GM18508 (cell line): ENCODE measurements at regions not wholly inside any gene's neighbourhood (a gene's known extent, or its start where the extent isn't known, plus 50 kb on each side); places are given as distances from the start of the nearest gene placed in this dataset.

ENCODE experiments used
- ATAC-seq: cut with Tn5 transposase; IDR thresholded peaks from one replicate; pipeline ENCODE4 v1.9.1; 2021; ENCODE audit warnings: moderate number of reproducible peaks; ENCODE audit not compliant: insufficient read depth, unreplicated experiment

DNA sequence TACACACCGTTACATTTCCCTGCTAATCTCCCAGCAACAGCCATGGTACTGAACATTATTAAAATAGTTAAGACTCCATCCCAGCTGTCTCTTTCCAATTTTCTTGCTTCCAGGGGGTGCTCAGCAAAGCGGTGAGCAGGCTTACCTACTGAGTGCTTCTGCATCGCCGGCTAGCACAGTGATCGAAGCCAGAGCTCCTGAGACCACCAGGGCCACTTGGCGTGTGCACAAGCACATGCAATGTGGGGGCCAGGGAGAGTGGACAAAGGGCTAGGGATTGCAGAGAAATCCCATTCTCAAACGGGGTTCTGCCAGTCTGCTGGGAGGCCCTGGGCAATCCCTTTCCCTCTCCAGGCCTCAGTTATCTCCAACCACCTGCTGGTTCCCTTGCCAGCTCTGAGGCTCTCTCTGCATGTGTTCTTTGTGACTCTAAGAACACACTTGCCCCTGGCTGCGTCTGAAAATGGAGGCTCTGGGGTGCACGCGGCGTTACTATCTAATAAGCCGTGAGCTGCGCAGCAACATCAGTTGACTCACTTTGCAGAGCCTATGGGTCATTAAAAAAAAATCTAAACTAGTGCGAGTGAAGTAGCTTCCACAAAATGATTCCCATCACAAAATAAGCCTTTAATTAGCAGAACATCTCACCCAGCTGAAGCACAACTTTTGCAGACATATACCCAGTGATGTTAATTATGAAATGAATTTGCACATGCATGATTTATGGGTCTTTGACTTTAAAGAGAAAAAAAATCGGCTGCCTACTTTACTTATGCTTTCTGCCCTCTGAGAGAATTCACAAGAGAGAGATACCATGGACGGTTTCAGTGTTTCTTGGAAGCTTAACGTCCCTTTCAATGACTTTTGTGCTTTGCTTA lies 271.5 kb downstream of the TLE3 start:
- no peak for ATAC-seq

DNA sequence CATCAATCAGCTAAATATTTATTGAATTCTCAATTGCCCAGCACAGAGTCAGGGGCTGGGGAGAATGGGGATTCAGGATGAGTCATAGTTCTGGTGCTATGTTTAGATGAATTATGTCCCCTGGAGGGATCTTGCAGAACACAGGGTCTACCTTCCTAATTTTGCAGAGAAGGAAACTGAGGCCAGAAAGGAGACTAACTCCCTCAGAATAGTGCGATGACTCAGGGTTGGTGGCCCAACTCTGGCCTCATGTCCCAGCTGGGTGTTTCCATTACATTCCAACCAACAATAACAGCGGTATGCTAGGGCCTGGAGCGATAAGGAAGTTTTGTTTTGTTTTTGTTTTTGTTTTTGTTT lies 270.9 kb downstream of the TLE3 start:
- no peak for ATAC-seq

DNA sequence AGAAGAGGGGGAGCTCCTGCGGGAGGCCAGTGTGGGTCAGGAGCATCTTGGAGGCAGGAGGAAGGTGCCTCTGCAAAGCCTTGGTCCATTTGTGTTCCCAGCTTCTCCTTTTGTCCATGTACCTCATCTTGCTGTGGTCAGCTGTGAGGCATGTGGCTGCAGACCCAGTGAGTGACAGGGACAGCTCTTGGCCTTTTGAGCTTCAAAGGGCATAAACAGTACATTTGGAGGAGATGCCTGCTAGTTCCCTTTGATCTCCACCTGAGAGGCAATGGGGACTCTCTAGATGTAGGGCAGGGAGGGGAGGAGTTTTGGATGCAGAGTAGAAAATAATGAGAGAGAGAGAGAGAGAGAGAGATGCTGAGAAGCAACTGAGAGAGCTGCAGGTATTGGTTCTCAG lies 270.0 kb downstream of the TLE3 start:
- no peak for ATAC-seq

DNA sequence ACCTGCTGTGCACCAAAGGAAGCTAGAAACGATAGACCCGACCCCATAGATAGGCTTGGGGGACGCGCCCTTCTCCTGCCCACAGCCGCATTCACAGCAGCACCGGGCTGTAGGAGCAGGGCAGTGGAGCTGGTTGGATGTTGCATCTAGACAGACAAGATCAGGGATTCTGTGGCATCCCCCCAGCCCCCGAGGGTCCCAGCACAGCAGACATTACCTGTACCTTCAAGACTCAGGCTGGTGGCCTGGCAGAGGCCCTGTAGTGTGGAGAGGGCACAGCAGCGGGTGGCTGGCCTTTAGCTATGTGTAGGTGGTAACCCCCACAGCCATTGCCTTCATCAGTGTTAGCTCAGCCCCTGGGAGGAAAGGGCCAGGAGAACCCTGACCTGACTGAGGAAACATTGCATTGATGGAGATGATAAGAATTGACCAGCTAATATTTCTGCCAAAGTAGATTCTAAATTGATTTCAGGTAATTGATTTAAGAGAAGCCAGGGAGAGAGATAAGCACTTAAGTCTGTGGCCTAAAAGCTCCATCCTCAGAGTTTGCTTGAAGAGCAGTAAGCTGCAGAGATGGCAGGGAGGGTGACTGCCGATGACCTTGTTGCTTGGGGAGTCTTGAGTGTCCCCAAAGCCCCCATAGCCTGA lies 269.4 kb downstream of the TLE3 start:
- ATAC-seq: no peak

DNA sequence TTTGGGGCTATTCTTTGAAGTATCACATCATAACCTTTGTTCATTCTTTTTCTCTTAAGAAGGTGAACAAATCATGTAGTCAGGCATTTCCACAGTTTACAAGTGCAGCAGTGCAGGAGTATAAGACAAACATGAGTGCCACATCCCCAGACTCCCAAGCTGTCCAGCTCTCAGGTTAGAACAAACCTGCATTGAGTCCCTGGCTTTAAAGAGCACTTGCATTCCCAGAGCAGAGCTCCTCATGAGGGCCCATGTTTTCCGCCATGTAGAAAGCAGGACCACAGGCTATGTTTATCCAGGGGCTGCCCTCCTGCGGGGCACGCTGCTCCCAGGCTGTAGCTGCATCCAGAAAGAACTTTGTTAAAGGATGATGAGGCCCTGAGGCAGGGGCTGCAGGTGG lies 267.7 kb downstream of the TLE3 start:
- ATAC-seq: no peak

DNA sequence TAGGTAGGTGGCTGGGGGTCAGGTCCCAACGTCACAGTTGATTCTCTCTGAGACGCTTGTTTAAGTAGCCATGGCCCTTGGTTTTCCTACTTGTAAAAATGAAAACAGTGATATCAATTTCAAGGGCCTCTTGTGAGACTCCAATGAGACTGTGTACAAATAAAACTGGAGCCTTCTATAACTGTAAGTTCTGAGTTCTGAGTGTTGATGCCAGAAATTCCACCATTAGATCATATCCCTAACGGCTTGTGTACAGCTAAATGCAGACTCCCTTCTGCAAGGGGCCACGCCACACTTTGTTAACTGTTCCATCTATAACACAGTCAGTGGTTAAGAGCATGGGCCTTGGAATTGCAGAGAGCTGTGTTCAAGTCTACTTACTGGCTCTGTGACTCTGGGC lies 267.3 kb downstream of the TLE3 start:
- ATAC-seq: no peak

DNA sequence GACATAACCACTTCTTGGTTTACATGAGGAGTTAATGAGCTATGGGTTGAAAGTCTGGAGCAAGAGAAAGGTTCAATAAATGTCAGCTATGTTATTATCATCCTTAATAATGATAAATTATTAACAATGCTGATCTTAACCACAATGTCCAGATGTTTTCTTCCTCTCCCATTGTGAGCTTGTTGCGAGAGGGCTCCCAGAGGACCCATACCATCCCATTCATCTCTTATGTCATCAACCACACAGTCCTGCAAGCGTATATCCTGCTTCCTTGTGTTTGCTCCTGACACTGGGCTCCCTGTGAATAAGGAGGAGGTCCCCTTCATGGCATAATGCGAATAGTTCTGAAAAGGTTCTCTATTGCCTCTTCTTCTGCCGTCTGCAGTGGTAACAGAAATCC lies 266.8 kb downstream of the TLE3 start:
- no peak for ATAC-seq

DNA sequence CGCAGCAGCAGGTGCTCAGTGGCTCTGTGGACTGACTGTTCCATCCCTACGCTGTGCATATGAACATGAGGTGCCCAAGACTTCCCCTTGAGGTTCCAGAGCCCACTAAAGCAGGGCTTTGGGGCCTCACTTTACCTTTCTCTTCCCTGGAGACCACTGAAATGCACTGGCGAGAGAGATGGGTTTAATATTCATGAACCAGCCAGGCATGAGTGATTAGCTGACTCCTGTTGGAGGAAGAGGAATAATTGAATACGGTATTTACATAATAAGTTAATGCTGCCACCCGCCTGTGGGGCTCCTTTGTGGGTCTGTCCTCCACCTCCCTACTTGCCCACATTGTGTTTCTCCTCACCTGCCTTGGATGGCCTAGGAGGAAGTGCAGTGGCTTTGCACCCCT lies 263.4 kb downstream of the TLE3 start:
- no peak for ATAC-seq

DNA sequence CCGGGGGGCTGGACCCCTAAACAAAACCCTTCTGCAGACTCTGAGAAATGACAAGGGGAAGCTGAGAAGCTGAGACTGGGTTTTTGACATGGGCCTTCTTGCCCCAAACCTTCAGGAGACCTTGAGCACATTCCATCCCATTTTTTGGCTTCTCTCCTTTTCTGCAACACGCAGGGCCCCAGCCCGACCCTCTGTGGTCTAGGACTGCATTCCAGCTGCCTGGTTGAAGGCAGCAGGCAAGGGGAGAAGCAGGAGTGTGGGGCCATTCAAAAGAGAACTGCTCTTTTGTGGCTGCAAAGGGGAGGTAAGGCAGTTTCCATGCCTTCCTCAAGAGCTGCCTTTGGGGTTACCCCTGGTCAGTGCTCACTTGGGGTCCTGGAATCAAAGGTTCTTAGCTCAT lies 263.0 kb downstream of the TLE3 start:
- no peak for ATAC-seq

DNA sequence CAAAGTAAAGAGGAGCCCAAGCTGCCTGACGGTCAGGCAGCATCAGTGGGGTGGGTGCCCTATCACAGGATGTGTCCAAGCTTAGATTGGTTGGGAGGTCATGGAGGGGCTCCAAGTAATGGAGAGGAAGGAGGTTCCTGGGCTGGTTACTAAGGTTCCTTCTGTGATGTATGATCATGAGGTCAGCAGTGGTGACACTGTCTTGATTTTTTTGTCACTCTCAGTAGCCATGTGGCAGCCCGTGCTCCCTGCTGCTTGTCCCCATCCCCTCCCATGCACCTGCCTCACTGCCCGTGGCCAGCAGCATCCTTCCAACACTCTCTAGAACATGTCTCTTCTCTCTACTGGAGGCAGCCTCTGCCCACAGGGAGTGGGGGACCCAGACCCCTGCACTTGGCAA lies 261.7 kb downstream of the TLE3 start:
- ATAC-seq: no peak

DNA sequence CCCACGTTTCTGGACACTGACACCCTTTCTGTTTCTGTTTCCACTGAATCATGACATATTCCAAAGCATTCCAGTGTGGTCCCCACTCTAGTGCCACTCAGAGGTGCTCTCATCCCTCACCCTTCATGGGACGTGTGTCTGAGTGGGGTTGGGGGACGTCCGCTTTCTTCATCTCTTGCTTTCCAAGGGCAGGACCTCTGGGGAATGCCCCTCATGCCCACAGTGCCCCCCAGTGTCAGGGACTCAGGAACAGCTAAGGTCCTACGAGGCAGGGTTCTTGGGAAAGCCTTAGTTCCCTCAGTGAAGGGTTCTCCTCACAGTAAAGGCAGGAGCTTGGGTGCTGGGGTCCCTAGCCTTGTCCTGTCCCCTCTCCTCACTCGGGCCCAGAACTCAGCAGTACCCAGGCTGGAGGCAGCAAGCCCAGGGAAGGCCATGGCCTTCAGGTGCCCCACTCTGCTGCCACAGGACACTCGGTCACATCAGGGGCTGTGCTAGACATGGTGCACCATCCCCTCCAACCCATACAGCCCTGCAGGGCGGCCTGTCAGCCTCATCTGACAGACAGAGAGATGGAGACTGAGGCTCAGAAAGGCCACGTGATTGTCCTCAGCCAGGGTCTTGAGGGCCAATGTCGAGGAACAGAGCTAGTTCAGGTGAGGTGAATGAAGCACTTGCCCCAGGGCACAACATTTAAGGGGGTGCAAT lies 261.0 kb downstream of the TLE3 start:
- ATAC-seq: no peak

DNA sequence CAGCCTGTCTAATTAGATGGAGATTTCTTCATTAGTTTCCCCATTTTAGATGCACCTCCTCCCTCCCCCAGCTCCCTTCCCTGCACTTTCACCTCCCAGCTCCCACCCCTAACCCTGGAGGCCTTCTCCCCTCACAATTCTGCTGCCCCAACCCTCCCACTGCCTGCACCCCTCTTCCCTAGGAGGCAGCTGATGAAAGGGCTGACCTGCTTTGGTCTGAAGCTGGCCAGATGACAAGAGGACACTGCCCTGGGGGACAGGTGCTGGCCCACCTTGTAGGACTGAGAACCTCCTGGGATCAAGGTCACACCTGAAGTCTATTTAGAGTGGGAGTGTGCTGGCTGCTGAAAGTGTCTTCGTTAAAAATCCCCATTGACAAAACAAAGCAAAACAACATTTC lies 259.4 kb downstream of the TLE3 start:
- no peak for ATAC-seq

DNA sequence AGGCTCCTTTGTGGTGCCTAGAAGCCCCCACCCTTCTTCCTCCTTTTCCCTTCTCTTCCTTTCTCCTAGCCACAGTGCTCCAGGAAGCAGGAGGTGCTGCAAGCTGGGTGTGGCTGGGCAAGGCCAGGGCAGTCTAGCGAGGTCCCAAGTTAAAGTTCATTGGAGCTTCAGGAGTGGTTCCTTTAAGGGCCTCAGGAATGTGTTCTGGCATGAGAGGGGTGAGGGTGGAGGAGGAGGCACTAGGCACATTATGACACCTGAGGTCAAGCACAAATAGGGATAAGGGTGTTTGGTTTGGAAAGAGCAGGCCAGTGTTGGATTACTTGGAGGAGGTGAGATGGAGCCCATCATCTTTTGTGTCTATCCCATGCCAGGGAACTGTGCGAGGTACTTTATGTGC lies 258.7 kb downstream of the TLE3 start:
- no peak for ATAC-seq

DNA sequence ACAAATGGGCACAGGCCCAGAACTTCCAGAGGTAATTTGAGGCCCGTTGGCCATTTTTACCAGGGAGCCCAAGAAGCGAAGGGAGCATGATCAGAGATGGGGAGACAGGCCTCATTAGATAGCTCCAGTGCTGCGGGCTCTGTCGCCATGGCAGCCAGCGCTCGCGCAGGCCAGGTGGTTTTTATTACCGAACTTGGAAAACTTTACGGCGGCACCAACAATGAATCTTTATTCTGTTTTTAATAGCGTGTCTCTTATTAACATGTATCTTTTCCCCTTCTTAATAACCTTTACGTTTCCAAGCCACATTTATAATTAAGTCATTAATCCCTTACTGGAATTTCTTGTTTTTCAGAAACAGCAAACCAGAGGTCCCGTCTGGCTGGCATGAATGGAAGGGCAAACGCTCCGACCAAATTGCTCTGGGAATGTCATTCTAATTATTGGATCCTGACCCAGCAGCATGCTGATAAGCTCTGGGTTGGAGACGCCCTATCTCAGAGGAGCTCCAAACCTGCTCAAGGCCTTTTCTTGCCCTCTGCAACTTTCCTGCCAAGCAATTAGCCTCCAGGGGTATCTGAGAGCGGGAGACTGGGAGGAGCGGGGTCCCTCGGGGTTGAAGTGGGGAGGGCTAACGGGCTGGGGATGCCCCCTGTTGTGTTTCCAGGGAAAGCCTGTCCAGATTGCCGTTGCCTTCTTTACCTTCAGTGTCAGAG lies 256.4 kb downstream of the TLE3 start:
- no peak for ATAC-seq

DNA sequence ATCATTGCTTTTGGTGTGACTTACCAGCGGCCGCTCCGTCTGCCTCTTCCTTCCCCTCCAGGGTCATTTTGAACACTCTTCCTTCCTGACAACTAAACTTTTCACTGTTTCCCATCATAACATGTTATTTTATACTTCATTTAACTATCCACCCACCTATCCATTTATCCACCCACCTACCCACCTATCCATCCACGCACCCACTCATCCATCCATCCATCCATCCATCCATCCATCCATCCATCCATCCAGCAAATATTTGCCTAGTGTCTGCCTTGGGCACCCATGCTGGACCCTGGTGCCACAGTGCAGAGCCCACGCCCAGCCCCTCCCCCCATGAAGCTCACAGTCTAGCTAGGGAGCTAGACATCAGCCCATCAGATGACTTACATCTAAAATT lies 254.9 kb downstream of the TLE3 start:
- ATAC-seq: no peak

DNA sequence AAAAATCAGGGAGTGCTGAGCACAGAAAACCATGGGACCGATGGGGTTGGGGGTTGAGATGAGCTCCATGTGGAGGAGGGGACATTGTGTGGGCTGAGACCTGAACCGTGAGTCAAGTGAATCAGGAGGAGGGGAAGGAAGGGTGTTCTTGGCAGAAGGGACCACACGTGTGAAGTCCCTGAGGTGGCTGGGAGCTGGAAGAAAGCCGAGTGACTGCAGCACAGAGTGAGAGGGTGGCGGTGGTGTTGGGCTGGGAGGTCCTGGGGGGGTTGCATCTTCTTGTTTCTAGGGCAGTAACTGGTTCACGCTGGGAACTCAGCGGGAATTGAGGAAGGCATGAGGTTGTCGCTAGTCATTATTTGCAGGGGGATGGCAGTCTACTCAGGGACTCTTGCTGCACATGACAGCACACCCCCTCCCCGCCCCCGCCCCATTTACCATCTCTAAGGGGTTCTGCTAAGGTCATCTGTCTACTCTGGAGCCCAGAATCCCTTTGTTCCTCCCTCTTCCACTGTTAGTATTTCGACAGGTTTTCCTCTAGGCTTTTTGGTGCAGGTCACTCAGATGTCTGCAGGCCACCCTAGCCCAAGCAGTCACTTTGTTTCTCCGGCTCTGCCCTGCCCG lies 254.3 kb downstream of the TLE3 start:
- no peak for ATAC-seq

DNA sequence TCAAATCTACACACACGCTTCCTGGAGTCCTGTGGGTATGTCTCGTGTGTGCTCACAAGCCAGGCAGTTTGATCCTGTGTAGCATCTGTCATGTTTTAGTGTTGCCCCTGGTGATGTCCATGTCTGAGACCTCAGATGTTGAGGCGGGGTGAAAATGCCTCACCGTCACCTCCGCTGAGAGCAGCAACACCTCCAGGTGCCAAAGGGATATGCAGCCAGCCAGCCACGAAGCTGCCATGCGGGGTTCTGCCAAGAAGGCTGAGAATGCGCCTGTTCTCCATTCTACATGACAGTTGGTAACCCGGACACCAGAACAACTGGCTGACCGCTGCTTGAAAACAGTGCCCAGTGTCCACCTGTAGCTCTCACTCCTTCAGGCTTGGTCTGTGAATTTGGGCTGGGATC lies 253.8 kb downstream of the TLE3 start:
- no peak for ATAC-seq

DNA sequence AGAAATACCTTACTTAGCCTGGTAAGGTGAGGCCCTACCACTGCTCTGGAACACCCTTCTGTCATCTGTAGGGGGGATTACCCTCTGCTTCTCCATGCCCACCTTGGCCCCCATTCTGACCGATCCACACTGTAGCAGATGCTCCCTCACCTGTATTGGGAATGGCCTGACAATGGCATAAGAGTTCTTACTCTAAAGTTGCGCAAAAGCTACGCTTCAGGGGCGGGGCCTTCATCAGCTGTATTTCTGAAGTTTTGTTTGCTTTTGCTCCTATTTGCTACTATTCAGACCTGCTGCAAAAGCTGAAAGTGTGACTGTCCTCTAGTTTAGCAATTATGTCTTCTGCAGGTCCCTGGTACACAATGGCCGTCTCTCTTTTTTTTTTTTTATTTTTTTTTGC lies 252.6 kb downstream of the TLE3 start:
- ATAC-seq: no peak

DNA sequence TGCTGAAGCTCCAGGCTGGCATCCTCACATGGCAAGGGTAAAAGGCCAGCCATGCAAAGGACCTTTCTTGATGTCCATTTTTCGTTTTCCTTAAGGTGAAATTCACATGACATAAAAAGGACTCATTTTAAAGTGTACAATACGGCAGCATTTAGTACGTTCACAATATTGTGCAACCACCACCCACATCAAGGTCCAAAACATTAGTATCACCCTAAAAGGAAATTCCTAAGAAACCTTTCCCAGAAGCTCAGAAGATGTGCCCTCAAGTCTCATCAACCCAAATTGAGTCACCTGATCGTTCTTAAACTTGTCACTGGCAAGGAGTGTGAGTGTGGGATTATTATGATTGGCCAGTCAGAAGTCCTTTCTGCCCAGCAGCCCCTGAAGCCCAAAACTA lies 250.1 kb downstream of the TLE3 start:
- ATAC-seq: no peak

DNA sequence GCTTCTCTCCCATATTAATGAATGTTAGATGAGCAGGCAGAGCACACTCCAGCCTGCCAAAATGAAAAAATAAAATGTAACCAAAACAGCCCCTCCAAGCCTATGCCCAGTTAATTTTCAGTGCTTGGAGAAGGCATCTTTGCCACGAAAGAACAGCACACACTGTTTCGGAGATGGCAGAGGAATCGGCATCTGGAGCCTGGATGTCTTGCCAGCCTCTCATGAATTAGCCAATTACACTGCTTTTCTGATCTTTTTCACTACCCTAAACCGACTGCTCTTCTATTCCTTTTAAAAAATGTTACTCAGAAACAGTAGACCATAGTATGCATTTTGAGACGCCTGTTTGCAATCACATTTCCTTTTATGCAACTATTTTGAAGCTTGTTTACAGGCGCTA lies 249.6 kb downstream of the TLE3 start:
- no peak for ATAC-seq
